IgD-negative memory B cell (primary cell): ENCODE measurements at regions not wholly inside any gene's neighbourhood (a gene's known extent, or its start where the extent isn't known, plus 50 kb on each side); places are given as distances from the start of the nearest gene placed in this dataset.

Source experiments
- H3K27ac Mint-ChIP-seq, 3 donors: one replicate each; pipeline ENCODE4 v1.8.0; 2020 to 2022; ENCODE audit warnings: mild to moderate bottlenecking in 3 of 3, mixed read lengths in 3 of 3, moderate library complexity in 1 of 3
- H3K27me3 Mint-ChIP-seq: one replicate; pipeline ENCODE4 v1.8.0; 2021; ENCODE audit warnings: mixed read lengths
- H3K36me3 Mint-ChIP-seq: one replicate; pipeline ENCODE4 v1.8.0; 2020; ENCODE audit warnings: mild to moderate bottlenecking, mixed read lengths
- H3K4me1 Mint-ChIP-seq, 3 donors: one replicate each; pipeline ENCODE4 v1.8.0; 2020 to 2022; ENCODE audit warnings: mixed read lengths in 3 of 3, mild to moderate bottlenecking in 1 of 3
- H3K4me3 Mint-ChIP-seq, 4 donors: one replicate each; pipeline ENCODE4 v1.8.0; 2020 to 2022; ENCODE audit warnings: mild to moderate bottlenecking in 4 of 4, mixed read lengths in 4 of 4, moderate library complexity in 3 of 4
- H3K9me3 Mint-ChIP-seq, 3 donors: one replicate each; pipeline ENCODE4 v1.8.0; 2020 to 2021; ENCODE audit warnings: mixed read lengths in 3 of 3, mild to moderate bottlenecking in 1 of 3

GRCh38 chr2:8168876-8169424, 512.9 kb upstream of the ID2 start:
- no peak overlapping the region for H3K4me3 Mint-ChIP-seq
- peaks cover 0 to 1% (median 0%) of the 10 kb centered on the region in 3 donors for H3K4me1 Mint-ChIP-seq
- H3K36me3 Mint-ChIP-seq = peaks cover 1% of the 10 kb centered on the region
- no peaks in the 10 kb centered on the region for H3K9me3 Mint-ChIP-seq
- peaks cover 11% of the 10 kb centered on the region for H3K27me3 Mint-ChIP-seq
- H3K27ac Mint-ChIP-seq = no peak overlapping the region

- Mint-ChIP-seq H3K9me3 (no peaks in the 10 kb centered on the region), H3K27ac (no peak overlapping the region), H3K4me1 (peaks cover 0 to 1% (median 0%) of the 10 kb centered on the region in 3 donors), H3K36me3 (peaks cover 1% of the 10 kb centered on the region), H3K27me3 (peaks cover 15% of the 10 kb centered on the region), H3K4me3 (no peak overlapping the region)
These were observed 512.4 kb upstream of the ID2 start for GRCh38 chr2:8169443-8169842.

GRCh38 chr2:8170552-8171327, 511.1 kb upstream of the ID2 start:
- Mint-ChIP-seq H3K9me3 (peaks cover 0 to 10% (median 5%) of the 10 kb centered on the region in 3 donors), H3K4me1 (peaks cover 0 to 1% (median 0%) of the 10 kb centered on the region in 3 donors), H3K4me3 (no peak overlapping the region), H3K27ac (no peak overlapping the region), H3K36me3 (peaks cover 1% of the 10 kb centered on the region), H3K27me3 (peaks cover 16% of the 10 kb centered on the region)

GRCh38 chr2:8171608-8172007, 510.2 kb upstream of the ID2 start:
- Mint-ChIP-seq H3K27ac (no peak overlapping the region), H3K4me1 (peaks cover 0 to 1% (median 0%) of the 10 kb centered on the region in 3 donors), H3K4me3 (no peak overlapping the region), H3K36me3 (peaks cover 1% of the 10 kb centered on the region), H3K27me3 (peaks cover 17% of the 10 kb centered on the region), H3K9me3 (peaks cover 0 to 13% (median 5%) of the 10 kb centered on the region in 3 donors)

GRCh38 chr2:8172661-8173060, 509.2 kb upstream of the ID2 start:
- peaks cover 1% of the 10 kb centered on the region for H3K36me3 Mint-ChIP-seq
- H3K27me3 Mint-ChIP-seq = peaks cover 19% of the 10 kb centered on the region
- peaks cover 0 to 1% (median 0%) of the 10 kb centered on the region in 3 donors for H3K4me1 Mint-ChIP-seq
- H3K9me3 Mint-ChIP-seq = peaks cover 0 to 13% (median 5%) of the 10 kb centered on the region in 3 donors
- no peak overlapping the region for H3K4me3 Mint-ChIP-seq
- no peak overlapping the region for H3K27ac Mint-ChIP-seq

GRCh38 chr2:8174641-8175257, 507.1 kb upstream of the ID2 start:
- H3K4me3 Mint-ChIP-seq = no peak overlapping the region
- peaks cover 16% of the 10 kb centered on the region for H3K27me3 Mint-ChIP-seq
- peaks cover 0 to 13% (median 7%) of the 10 kb centered on the region in 3 donors for H3K9me3 Mint-ChIP-seq
- peaks cover 0 to 1% (median 0%) of the 10 kb centered on the region in 3 donors for H3K4me1 Mint-ChIP-seq
- peaks cover 1% of the 10 kb centered on the region for H3K36me3 Mint-ChIP-seq
- H3K27ac Mint-ChIP-seq = no peak overlapping the region

GRCh38 chr2:8176887-8177286, 505.0 kb upstream of the ID2 start:
- Mint-ChIP-seq H3K4me1 (no peaks in the 10 kb centered on the region), H3K27me3 (peaks cover 10% of the 10 kb centered on the region), H3K4me3 (peak overlapping the region in 1 of 4 donors; percentile 30), H3K36me3 (peaks cover 1% of the 10 kb centered on the region), H3K9me3 (peaks cover 0 to 13% (median 7%) of the 10 kb centered on the region in 3 donors), H3K27ac (no peak overlapping the region)

- H3K27ac Mint-ChIP-seq = no peak overlapping the region
- H3K4me1 Mint-ChIP-seq = no peaks in the 10 kb centered on the region
- H3K4me3 Mint-ChIP-seq = no peak overlapping the region
- H3K27me3 Mint-ChIP-seq = peaks cover 10% of the 10 kb centered on the region
- peaks cover 0 to 13% (median 7%) of the 10 kb centered on the region in 3 donors for H3K9me3 Mint-ChIP-seq
- peaks cover 1% of the 10 kb centered on the region for H3K36me3 Mint-ChIP-seq
These were observed 504.3 kb upstream of the ID2 start for GRCh38 chr2:8177566-8177965.

- Mint-ChIP-seq H3K4me1 (no peaks in the 10 kb centered on the region), H3K27me3 (peaks cover 8% of the 10 kb centered on the region), H3K4me3 (no peak overlapping the region), H3K9me3 (peaks cover 0 to 13% (median 11%) of the 10 kb centered on the region in 3 donors), H3K36me3 (no peaks in the 10 kb centered on the region), H3K27ac (no peak overlapping the region)
These were observed 502.9 kb upstream of the ID2 start for GRCh38 chr2:8178911-8179310.

GRCh38 chr2:8189316-8189715, 492.5 kb upstream of the ID2 start:
- Mint-ChIP-seq H3K27ac (no peak overlapping the region), H3K4me3 (no peak overlapping the region), H3K4me1 (no peaks in the 10 kb centered on the region)

GRCh38 chr2:8190279-8190678, 491.6 kb upstream of the ID2 start:
- H3K9me3 Mint-ChIP-seq = peaks cover 0 to 6% (median 4%) of the 10 kb centered on the region in 3 donors
- H3K36me3 Mint-ChIP-seq = no peaks in the 10 kb centered on the region
- H3K4me1 Mint-ChIP-seq = no peaks in the 10 kb centered on the region
- H3K4me3 Mint-ChIP-seq = no peak overlapping the region
- H3K27ac Mint-ChIP-seq = no peak overlapping the region
- peaks cover 9% of the 10 kb centered on the region for H3K27me3 Mint-ChIP-seq

More at GRCh38 chr2:8189316-8189715, 492.5 kb upstream of the ID2 start:
- Mint-ChIP-seq H3K9me3 (peaks cover 0 to 7% (median 5%) of the 10 kb centered on the region in 3 donors), H3K36me3 (no peaks in the 10 kb centered on the region), H3K27me3 (peaks cover 9% of the 10 kb centered on the region)

GRCh38 chr2:8191427-8191826, 490.4 kb upstream of the ID2 start:
- peaks cover 9% of the 10 kb centered on the region for H3K27me3 Mint-ChIP-seq
- H3K27ac Mint-ChIP-seq = no peak overlapping the region
- peaks cover 0 to 2% (median 2%) of the 10 kb centered on the region in 3 donors for H3K9me3 Mint-ChIP-seq
- no peaks in the 10 kb centered on the region for H3K4me1 Mint-ChIP-seq
- no peaks in the 10 kb centered on the region for H3K36me3 Mint-ChIP-seq
- no peak overlapping the region for H3K4me3 Mint-ChIP-seq

- Mint-ChIP-seq H3K36me3 (no peaks in the 10 kb centered on the region), H3K9me3 (peaks cover 0 to 2% (median 0%) of the 10 kb centered on the region in 3 donors), H3K4me3 (no peak overlapping the region), H3K27ac (no peak overlapping the region), H3K4me1 (no peaks in the 10 kb centered on the region), H3K27me3 (peaks cover 9% of the 10 kb centered on the region)
These were observed 488.7 kb upstream of the ID2 start for GRCh38 chr2:8193146-8193545.

GRCh38 chr2:8193686-8194615, 487.9 kb upstream of the ID2 start:
- Mint-ChIP-seq H3K36me3 (no peaks in the 10 kb centered on the region), H3K27me3 (peaks cover 9% of the 10 kb centered on the region), H3K27ac (no peak overlapping the region), H3K9me3 (peaks cover 0 to 2% (median 0%) of the 10 kb centered on the region in 3 donors), H3K4me3 (no peak overlapping the region), H3K4me1 (no peaks in the 10 kb centered on the region)
